GM12878 (cell line): ENCODE measurements at regions not wholly inside any gene's neighbourhood (a gene's known extent, or its start where the extent isn't known, plus 50 kb on each side); places are given as distances from the start of the nearest gene placed in this dataset.

Source experiments
- ATAC-seq: fragments of 200-7000 bp; cut with Tn5 transposase; 3 replicates; pipeline ENCODE4 v1.9.1; 2020; ENCODE audit warnings: mild to moderate bottlenecking, moderate library complexity
- BruUV-seq: library from RNA; stranded (reverse); fragments of 400-500 nt; replicated peaks from 2 replicates; lab custom pipeline; 2021; lab: Mats Ljungman, UMichigan
- CTCF ChIA-PET: fragments of 300-600 bp; sonication (Branson Sonifier 250); formaldehyde crosslinking; extraction: SDS; loops from one replicate; lab custom pipeline; 2021; ENCODE audit warnings: inconsistent platforms; lab: Yijun Ruan, JAX
- POLR2A ChIA-PET: fragments of 350-600 bp; formaldehyde crosslinking; extraction: SDS; loops from one replicate; lab custom pipeline; 2021; ENCODE audit warnings: inconsistent platforms; lab: Charles Lee
- RAD21 ChIA-PET: fragments of 300-600 bp; sonication (Branson Sonifier 250); formaldehyde crosslinking; loops from one replicate; lab custom pipeline; 2023; ENCODE audit warnings: antibody characterized with exemption; ENCODE audit not compliant: unreplicated experiment; lab: Charles Lee
- SMC1A ChIA-PET: fragments of 300-600 bp; sonication (Branson Sonifier 250); formaldehyde crosslinking; loops from one replicate; lab custom pipeline; 2023; ENCODE audit not compliant: unreplicated experiment, uncharacterized antibody; lab: Charles Lee
- DNase-seq: peaks from one replicate; pipeline ENCODE4 v3.0.0-alpha.2; 2011; ENCODE audit warnings: low read depth, low spot score
- FAIRE-seq: peaks from 3 replicates; lab custom pipeline; 2011; peaks lifted over from hg19 to GRCh38; lab: Jason Lieb, UNC
- H2AFZ ChIP-seq: 2 replicates; pipeline ENCODE4 v1.6.0; 2011; ENCODE audit warnings: low read depth, low read length, control low read depth; ENCODE audit not compliant: control insufficient read depth
- H3K27ac ChIP-seq: 2 replicates; pipeline ENCODE4 v1.5.1; 2011; ENCODE audit warnings: control low read depth; ENCODE audit not compliant: control insufficient read depth, insufficient read depth
- H3K27me3 ChIP-seq, 2 experiments: replicated peaks in 1 of 2; 2 replicates each; pipeline versions ENCODE4 v1.6.0 to v1.6.1; 2011; ENCODE audit warnings: low read length in 1 of 2; ENCODE audit not compliant: control insufficient read depth in 2 of 2, insufficient read depth in 2 of 2
- H3K36me3 ChIP-seq, 2 experiments: 2 replicates each; pipeline ENCODE4 v1.5.1; 2011; ENCODE audit warnings: low read length in 1 of 2; ENCODE audit not compliant: control insufficient read depth in 2 of 2, insufficient read depth in 2 of 2
- H3K4me1 ChIP-seq: 2 replicates; pipeline ENCODE4 v1.6.1; 2011; ENCODE audit warnings: mild to moderate bottlenecking, low read length, moderate library complexity, mixed read lengths; ENCODE audit not compliant: control insufficient read depth, insufficient read depth
- H3K4me2 ChIP-seq: 2 replicates; pipeline ENCODE4 v1.6.0; 2011; ENCODE audit warnings: control low read depth; ENCODE audit not compliant: control insufficient read depth, insufficient read depth
- H3K4me3 ChIP-seq: fragments of 200-600 bp; sonication (generic); 2 replicates; pipeline ENCODE4 v1.5.1; 2016
- H3K79me2 ChIP-seq: 2 replicates; pipeline ENCODE4 v1.6.0; 2011; ENCODE audit warnings: low read length; ENCODE audit not compliant: control insufficient read depth, insufficient read depth
- H3K9ac ChIP-seq: 2 replicates; pipeline ENCODE4 v1.8.0; 2011; ENCODE audit warnings: low read length, control low read depth, mixed read lengths; ENCODE audit not compliant: control insufficient read depth, insufficient read depth
- H3K9me3 ChIP-seq: replicated peaks from 3 replicates; pipeline ENCODE4 v1.5.1; 2011; ENCODE audit warnings: mild to moderate bottlenecking, low read length; ENCODE audit not compliant: control insufficient read depth, insufficient read depth
- H4K20me1 ChIP-seq: 2 replicates; pipeline ENCODE4 v1.6.0; 2011; ENCODE audit not compliant: control insufficient read depth, insufficient read depth
- CBX3 ChIP-seq: fragments of 200-600 bp; sonication (generic); IDR thresholded peaks from 2 replicates; pipeline ENCODE4 v1.6.1; 2016; ENCODE audit warnings: low read depth, borderline replicate concordance
- CHD2 ChIP-seq: IDR thresholded peaks from 2 replicates; pipeline ENCODE4 v1.6.1; 2011; ENCODE audit warnings: low read depth, low read length, improper control_type of control experiment, borderline replicate concordance
- DPF2 ChIP-seq: fragments of 450-650 bp; IDR thresholded peaks from 2 replicates; pipeline ENCODE4 v1.6.1; 2017; ENCODE audit warnings: mild to moderate bottlenecking
- IKZF2 ChIP-seq, 2 experiments: fragments of 450-650 bp; IDR thresholded peaks; 2 replicates each; pipeline ENCODE4 v1.6.1; 2017; ENCODE audit warnings: mild to moderate bottlenecking in 2 of 2, moderate library complexity in 2 of 2
- NFYB ChIP-seq: IDR thresholded peaks from 2 replicates; pipeline ENCODE4 v1.6.1; 2011; ENCODE audit warnings: low read depth, mild to moderate bottlenecking, low read length, improper control_type of control experiment, moderate library complexity; ENCODE audit not compliant: insufficient read depth
- NR2C1 ChIP-seq: fragments of 450-650 bp; IDR thresholded peaks from 2 replicates; pipeline ENCODE4 v1.6.1; 2017; ENCODE audit warnings: antibody characterized with exemption, mild to moderate bottlenecking, moderate library complexity
- NR2F1 ChIP-seq: fragments of 450-650 bp; conservative IDR thresholded peaks from 2 replicates; pipeline ENCODE4 v1.6.1; 2017; ENCODE audit warnings: mild to moderate bottlenecking
- PAX8 ChIP-seq: fragments of 450-650 bp; IDR thresholded peaks from 2 replicates; pipeline ENCODE4 v1.6.1; 2017; ENCODE audit warnings: mild to moderate bottlenecking, moderate library complexity
- ZZZ3 ChIP-seq: IDR thresholded peaks from 2 replicates; pipeline ENCODE4 v1.6.1; 2011; ENCODE audit warnings: low read depth; ENCODE audit not compliant: control insufficient read depth, insufficient read length
- WGBS: methylation state at CpG from one replicate; pipeline ENCODE4 v1.1.6; 2016; ENCODE audit warnings: low lambda C conversion rate; ENCODE audit not compliant: insufficient replicate concordance, insufficient coverage; ENCODE audit errors: missing lambda C conversion rate; 5-methylcytosine and 5-hydroxymethylcytosine counted together
- in situ Hi-C: fragments of 300-500 bp; cut with MboI; formaldehyde crosslinking; loops from 9 replicates; pipeline ENCODE4 v1.14.3; 2018; ENCODE audit warnings: mixed read lengths
- intact Hi-C: fragments of 100-400 bp; cut with micrococcal nuclease; formaldehyde crosslinking; loops from one replicate; pipeline ENCODE4 v1.14.2; 2022; ENCODE audit not compliant: unreplicated experiment
- TF ChIP-seq, protein P1 (sequence below): fragments of 450-650 bp; IDR thresholded peaks from 2 replicates; pipeline ENCODE4 v1.6.1; 2014; ENCODE audit warnings: mild to moderate bottlenecking
- TF ChIP-seq, protein P2 (sequence below), 3 experiments: IDR thresholded peaks in 2 of 3; conservative IDR thresholded peaks in 1 of 3; 2 replicates each; pipeline ENCODE4 v1.5.1; 2011; ENCODE audit warnings: low read depth in 3 of 3, low read length in 3 of 3, mild to moderate bottlenecking in 3 of 3, control low read depth in 2 of 3, moderate library complexity in 2 of 3, inconsistent platforms in 1 of 3, mixed read lengths in 1 of 3; ENCODE audit not compliant: control insufficient read depth in 2 of 3, insufficient read depth in 1 of 3; ENCODE audit errors: extremely low read depth in 1 of 3
- TF ChIP-seq, protein P3 (sequence below): IDR thresholded peaks from 2 replicates; pipeline ENCODE4 v1.6.1; 2011; ENCODE audit warnings: borderline replicate concordance, low read depth, mild to moderate bottlenecking, moderate library complexity, mixed read lengths, low read length; ENCODE audit not compliant: insufficient read depth; ENCODE audit errors: extremely low read length
- TF ChIP-seq, protein P4 (sequence below): IDR thresholded peaks from 2 replicates; pipeline ENCODE4 v1.6.1; 2012; ENCODE audit warnings: mild to moderate bottlenecking, low read depth, low read length

DNA sequence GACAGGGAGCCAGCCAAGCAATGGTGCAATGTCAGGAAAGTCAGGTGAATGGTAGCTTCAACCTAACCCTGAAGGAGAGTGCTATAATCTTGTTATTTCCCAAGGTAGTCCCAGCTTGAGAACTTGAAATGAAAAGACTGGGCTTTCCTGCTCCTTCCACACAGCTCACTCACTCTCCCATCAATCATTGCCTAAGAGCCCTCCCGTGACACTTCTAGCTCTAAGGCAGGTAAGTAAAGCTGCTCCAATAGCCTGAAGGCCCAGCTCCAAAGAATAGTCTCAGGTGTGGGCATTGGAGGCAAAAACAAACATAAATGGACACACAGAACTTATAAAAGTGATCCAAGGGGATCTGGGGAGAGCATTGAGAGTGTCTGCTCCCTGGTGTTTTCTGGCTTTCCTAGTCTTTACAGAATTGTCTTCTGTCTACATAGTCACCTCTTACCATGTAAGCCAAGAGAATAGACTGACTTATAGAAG lies 63.1 kb upstream of the TBC1D5 start:
- intact Hi-C loops: no loop called here
- 24% methylated on average over 1 of the region's 1 CpG for WGBS
- H3K4me3 ChIP-seq: no peak overlapping the region
- no peak overlapping the region for H3K27ac ChIP-seq
- FAIRE-seq: no peak
- ChIA-PET POLR2A (interaction anchor here (0.7 kb wide), 1 partner anchor 626 kb away, joined by 5 read pairs; no protein-coding TSS in a partner anchor), CTCF (interaction anchor here (0.6 to 1.1 kb wide), 4 partner anchors 35 to 419 kb away, joined by 3 to 5 read pairs (median 4); no protein-coding TSS in a partner anchor), SMC1A (interaction anchor here (0.6 to 1.6 kb wide), 5 partner anchors 35 to 262 kb away, joined by 3 to 5 read pairs (median 3); no protein-coding TSS in a partner anchor), RAD21 (interaction anchor here (0.7 to 1.6 kb wide), 3 partner anchors 17 to 67 kb away, joined by 3 to 5 read pairs (median 3); no protein-coding TSS in a partner anchor)
- no peaks in the 10 kb centered on the region for H3K27me3 ChIP-seq
- no peaks in the 10 kb centered on the region for H3K4me1 ChIP-seq
- no peak overlapping the region for H3K4me2 ChIP-seq
- no peak overlapping the region for H3K9ac ChIP-seq
- no peak for ATAC-seq
- H3K79me2 ChIP-seq: no peaks in the 10 kb centered on the region
- H2AFZ ChIP-seq: no peak overlapping the region
- no peaks in the 10 kb centered on the region for H4K20me1 ChIP-seq
- BruUV-seq: no TSS peak
- no peaks in the 10 kb centered on the region for H3K36me3 ChIP-seq
- no peak for DNase-seq
- in situ Hi-C loops: no loop called here
- H3K9me3 ChIP-seq: no peaks in the 10 kb centered on the region
- TF ChIP-seq DPF2: no peak
- TF ChIP-seq IKZF2 (IDR thresholded peaks at IDR 0.05): no peak
- TF ChIP-seq CHD2: no peak
- TF ChIP-seq, protein P1, sequence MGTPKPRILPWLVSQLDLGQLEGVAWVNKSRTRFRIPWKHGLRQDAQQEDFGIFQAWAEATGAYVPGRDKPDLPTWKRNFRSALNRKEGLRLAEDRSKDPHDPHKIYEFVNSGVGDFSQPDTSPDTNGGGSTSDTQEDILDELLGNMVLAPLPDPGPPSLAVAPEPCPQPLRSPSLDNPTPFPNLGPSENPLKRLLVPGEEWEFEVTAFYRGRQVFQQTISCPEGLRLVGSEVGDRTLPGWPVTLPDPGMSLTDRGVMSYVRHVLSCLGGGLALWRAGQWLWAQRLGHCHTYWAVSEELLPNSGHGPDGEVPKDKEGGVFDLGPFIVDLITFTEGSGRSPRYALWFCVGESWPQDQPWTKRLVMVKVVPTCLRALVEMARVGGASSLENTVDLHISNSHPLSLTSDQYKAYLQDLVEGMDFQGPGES: no peak
- TF ChIP-seq NR2C1: no peak
- no peak for TF ChIP-seq CBX3
- TF ChIP-seq PAX8: no peak
- TF ChIP-seq, protein P2, sequence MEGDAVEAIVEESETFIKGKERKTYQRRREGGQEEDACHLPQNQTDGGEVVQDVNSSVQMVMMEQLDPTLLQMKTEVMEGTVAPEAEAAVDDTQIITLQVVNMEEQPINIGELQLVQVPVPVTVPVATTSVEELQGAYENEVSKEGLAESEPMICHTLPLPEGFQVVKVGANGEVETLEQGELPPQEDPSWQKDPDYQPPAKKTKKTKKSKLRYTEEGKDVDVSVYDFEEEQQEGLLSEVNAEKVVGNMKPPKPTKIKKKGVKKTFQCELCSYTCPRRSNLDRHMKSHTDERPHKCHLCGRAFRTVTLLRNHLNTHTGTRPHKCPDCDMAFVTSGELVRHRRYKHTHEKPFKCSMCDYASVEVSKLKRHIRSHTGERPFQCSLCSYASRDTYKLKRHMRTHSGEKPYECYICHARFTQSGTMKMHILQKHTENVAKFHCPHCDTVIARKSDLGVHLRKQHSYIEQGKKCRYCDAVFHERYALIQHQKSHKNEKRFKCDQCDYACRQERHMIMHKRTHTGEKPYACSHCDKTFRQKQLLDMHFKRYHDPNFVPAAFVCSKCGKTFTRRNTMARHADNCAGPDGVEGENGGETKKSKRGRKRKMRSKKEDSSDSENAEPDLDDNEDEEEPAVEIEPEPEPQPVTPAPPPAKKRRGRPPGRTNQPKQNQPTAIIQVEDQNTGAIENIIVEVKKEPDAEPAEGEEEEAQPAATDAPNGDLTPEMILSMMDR (IDR thresholded peaks at IDR 0.05 in 2 of 3, conservative IDR thresholded peaks at IDR 0.05 in 1 of 3; ENCODE audit: control insufficient read depth in 2 of 3, extremely low read depth in 1 of 3, insufficient read depth in 1 of 3, low read depth in 3 of 3, low read length in 3 of 3): no peak
- TF ChIP-seq, protein P3, sequence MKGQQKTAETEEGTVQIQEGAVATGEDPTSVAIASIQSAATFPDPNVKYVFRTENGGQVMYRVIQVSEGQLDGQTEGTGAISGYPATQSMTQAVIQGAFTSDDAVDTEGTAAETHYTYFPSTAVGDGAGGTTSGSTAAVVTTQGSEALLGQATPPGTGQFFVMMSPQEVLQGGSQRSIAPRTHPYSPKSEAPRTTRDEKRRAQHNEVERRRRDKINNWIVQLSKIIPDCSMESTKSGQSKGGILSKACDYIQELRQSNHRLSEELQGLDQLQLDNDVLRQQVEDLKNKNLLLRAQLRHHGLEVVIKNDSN: no peak
- no peak for TF ChIP-seq NR2F1
- no peak for TF ChIP-seq ZZZ3
- no peak for TF ChIP-seq NFYB
- TF ChIP-seq, protein P4, sequence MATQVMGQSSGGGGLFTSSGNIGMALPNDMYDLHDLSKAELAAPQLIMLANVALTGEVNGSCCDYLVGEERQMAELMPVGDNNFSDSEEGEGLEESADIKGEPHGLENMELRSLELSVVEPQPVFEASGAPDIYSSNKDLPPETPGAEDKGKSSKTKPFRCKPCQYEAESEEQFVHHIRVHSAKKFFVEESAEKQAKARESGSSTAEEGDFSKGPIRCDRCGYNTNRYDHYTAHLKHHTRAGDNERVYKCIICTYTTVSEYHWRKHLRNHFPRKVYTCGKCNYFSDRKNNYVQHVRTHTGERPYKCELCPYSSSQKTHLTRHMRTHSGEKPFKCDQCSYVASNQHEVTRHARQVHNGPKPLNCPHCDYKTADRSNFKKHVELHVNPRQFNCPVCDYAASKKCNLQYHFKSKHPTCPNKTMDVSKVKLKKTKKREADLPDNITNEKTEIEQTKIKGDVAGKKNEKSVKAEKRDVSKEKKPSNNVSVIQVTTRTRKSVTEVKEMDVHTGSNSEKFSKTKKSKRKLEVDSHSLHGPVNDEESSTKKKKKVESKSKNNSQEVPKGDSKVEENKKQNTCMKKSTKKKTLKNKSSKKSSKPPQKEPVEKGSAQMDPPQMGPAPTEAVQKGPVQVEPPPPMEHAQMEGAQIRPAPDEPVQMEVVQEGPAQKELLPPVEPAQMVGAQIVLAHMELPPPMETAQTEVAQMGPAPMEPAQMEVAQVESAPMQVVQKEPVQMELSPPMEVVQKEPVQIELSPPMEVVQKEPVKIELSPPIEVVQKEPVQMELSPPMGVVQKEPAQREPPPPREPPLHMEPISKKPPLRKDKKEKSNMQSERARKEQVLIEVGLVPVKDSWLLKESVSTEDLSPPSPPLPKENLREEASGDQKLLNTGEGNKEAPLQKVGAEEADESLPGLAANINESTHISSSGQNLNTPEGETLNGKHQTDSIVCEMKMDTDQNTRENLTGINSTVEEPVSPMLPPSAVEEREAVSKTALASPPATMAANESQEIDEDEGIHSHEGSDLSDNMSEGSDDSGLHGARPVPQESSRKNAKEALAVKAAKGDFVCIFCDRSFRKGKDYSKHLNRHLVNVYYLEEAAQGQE: no peak
